A673 (cell line): ENCODE measurements at regions not wholly inside any gene's neighbourhood (a gene's known extent, or its start where the extent isn't known, plus 50 kb on each side); places are given as distances from the start of the nearest gene placed in this dataset.

Experiments
- BruUV-seq: library from RNA; stranded (reverse); fragments of 400-500 nt; replicated peaks from 2 replicates; lab custom pipeline; 2021; lab: Mats Ljungman, UMichigan
- CTCF ChIA-PET: fragments of 300-600 bp; sonication (Branson Sonifier 250); formaldehyde crosslinking; loops from one replicate; lab custom pipeline; 2022; ENCODE audit warnings: antibody characterized with exemption; lab: Charles Lee
- POLR2A ChIA-PET: fragments of 300-600 bp; sonication (Branson Sonifier 250); formaldehyde crosslinking; loops from one replicate; lab custom pipeline; 2022; ENCODE audit warnings: antibody characterized with exemption; ENCODE audit not compliant: low non-redundant PET; lab: Charles Lee
- DNase-seq: peaks from one replicate; pipeline ENCODE4 v3.0.0-alpha.2; 2015; ENCODE audit warnings: low spot score
- H3K27ac ChIP-seq: fragments of 200-600 bp; sonication (generic); 2 replicates; pipeline ENCODE4 v1.5.1; 2016; ENCODE audit warnings: mixed run types, low read depth, mild to moderate bottlenecking, mixed read lengths, antibody characterized with exemption, low read length; ENCODE audit not compliant: poor library complexity, severe bottlenecking
- H3K27me3 ChIP-seq: fragments of 200-600 bp; sonication (generic); replicated peaks from 2 replicates; pipeline ENCODE4 v1.6.1; 2017; ENCODE audit warnings: mixed run types, low read depth, mild to moderate bottlenecking, mixed read lengths, antibody characterized with exemption, low read length; ENCODE audit not compliant: insufficient read depth, poor library complexity
- H3K36me3 ChIP-seq: fragments of 200-600 bp; sonication (generic); 2 replicates; pipeline ENCODE4 v1.6.1; 2016; ENCODE audit warnings: mixed run types, mild to moderate bottlenecking, mixed read lengths, antibody characterized with exemption, low read length; ENCODE audit not compliant: insufficient read depth, poor library complexity, severe bottlenecking
- H3K4me1 ChIP-seq: fragments of 200-600 bp; sonication (generic); 2 replicates; pipeline ENCODE4 v1.6.1; 2017; ENCODE audit warnings: mixed run types, mild to moderate bottlenecking, mixed read lengths, antibody characterized with exemption, low read length; ENCODE audit not compliant: insufficient read depth, poor library complexity, severe bottlenecking
- H3K4me3 ChIP-seq: fragments of 200-600 bp; sonication (generic); 2 replicates; pipeline ENCODE4 v1.5.1; 2016; ENCODE audit warnings: low read depth, mixed run types, mild to moderate bottlenecking, mixed read lengths, low read length; ENCODE audit not compliant: poor library complexity, severe bottlenecking
- H3K9me3 ChIP-seq: fragments of 200-600 bp; sonication (generic); 2 replicates; pipeline ENCODE4 v1.6.1; 2016; ENCODE audit warnings: mixed run types, low read depth, mild to moderate bottlenecking, mixed read lengths, antibody characterized with exemption, low read length; ENCODE audit not compliant: poor library complexity, severe bottlenecking
- CTCF ChIP-seq: fragments of 300-800, 200-600 bp; sonication (generic); conservative IDR thresholded peaks from 2 replicates; pipeline ENCODE4 v1.5.1; 2017; ENCODE audit warnings: low read depth, mild to moderate bottlenecking, antibody characterized with exemption, low read length, moderate library complexity, mixed read lengths
- EZH2 ChIP-seq: fragments of 200-600 bp; sonication (generic); IDR thresholded peaks from 2 replicates; pipeline ENCODE4 v1.6.1; 2017; ENCODE audit warnings: borderline replicate concordance, low read depth, mild to moderate bottlenecking, mixed read lengths, antibody characterized with exemption, low read length; ENCODE audit not compliant: poor library complexity, severe bottlenecking
- intact Hi-C: fragments of 100-400 bp; cut with micrococcal nuclease; formaldehyde crosslinking; loops from one replicate; pipeline ENCODE4 v1.10.0; 2022; ENCODE audit not compliant: unreplicated experiment

GRCh38 chr1:55814967-55815366 is 599.8 kb upstream of the USP24 start:
- Histone ChIP-seq H3K27me3 (no peaks in the 10 kb centered on the region), H3K27ac (no peak overlapping the region), H3K4me1 (no peaks in the 10 kb centered on the region), H3K36me3 (no peaks in the 10 kb centered on the region), H3K9me3 (no peaks in the 10 kb centered on the region), H3K4me3 (no peak overlapping the region)
- BruUV-seq: no TSS peak
- no peak for DNase-seq
- intact Hi-C loops: no loop called here
- POLR2A ChIA-PET: no interaction called here
- CTCF ChIA-PET: no interaction called here
- TF ChIP-seq CTCF: no peak
- TF ChIP-seq EZH2: no peak

- Histone ChIP-seq H3K4me3 (no peak overlapping the region), H3K4me1 (no peaks in the 10 kb centered on the region), H3K27me3 (no peaks in the 10 kb centered on the region), H3K9me3 (no peaks in the 10 kb centered on the region), H3K36me3 (no peaks in the 10 kb centered on the region), H3K27ac (no peak overlapping the region)
- TF ChIP-seq CTCF (no peak), EZH2 (no peak)
- CTCF ChIA-PET: no interaction called here
- no peak for DNase-seq
- intact Hi-C loops: no loop called here
- POLR2A ChIA-PET: no interaction called here
- BruUV-seq: no TSS peak
Observed at GRCh38 chr1:55813618-55814017, 598.5 kb upstream of the USP24 start.

GRCh38 chr1:55812281-55812680 is 597.1 kb upstream of the USP24 start:
- H3K27ac ChIP-seq: no peak overlapping the region
- H3K4me3 ChIP-seq: no peak overlapping the region
- no peaks in the 10 kb centered on the region for H3K4me1 ChIP-seq
- ChIA-PET CTCF (no interaction called here), POLR2A (no interaction called here)
- no TSS peak for BruUV-seq
- DNase-seq: no peak
- H3K36me3 ChIP-seq: no peaks in the 10 kb centered on the region
- intact Hi-C loops: no loop called here
- no peak for TF ChIP-seq EZH2
- H3K27me3 ChIP-seq: no peaks in the 10 kb centered on the region
- no peaks in the 10 kb centered on the region for H3K9me3 ChIP-seq

- intact Hi-C loops: no loop called here
- CTCF ChIA-PET: no interaction called here
- TF ChIP-seq EZH2: no peak
- no peak for TF ChIP-seq CTCF
- Histone ChIP-seq H3K9me3 (no peaks in the 10 kb centered on the region), H3K27ac (no peak overlapping the region), H3K4me1 (no peaks in the 10 kb centered on the region), H3K27me3 (no peaks in the 10 kb centered on the region), H3K36me3 (no peaks in the 10 kb centered on the region), H3K4me3 (no peak overlapping the region)
- POLR2A ChIA-PET: no interaction called here
- DNase-seq: no peak
- BruUV-seq: no TSS peak
Observed at GRCh38 chr1:55808263-55808662, 593.1 kb upstream of the USP24 start.
